ENCODE measurements at regions not wholly inside any gene's neighbourhood (a gene's known extent, or its start where the extent isn't known, plus 50 kb on each side); places are given as distances from the start of the nearest gene placed in this dataset.

- DNase-seq = no peak
These were observed 648.0 kb downstream of the IRX1 start for GRCh38 chr5:4243479-4244264.

DNA sequence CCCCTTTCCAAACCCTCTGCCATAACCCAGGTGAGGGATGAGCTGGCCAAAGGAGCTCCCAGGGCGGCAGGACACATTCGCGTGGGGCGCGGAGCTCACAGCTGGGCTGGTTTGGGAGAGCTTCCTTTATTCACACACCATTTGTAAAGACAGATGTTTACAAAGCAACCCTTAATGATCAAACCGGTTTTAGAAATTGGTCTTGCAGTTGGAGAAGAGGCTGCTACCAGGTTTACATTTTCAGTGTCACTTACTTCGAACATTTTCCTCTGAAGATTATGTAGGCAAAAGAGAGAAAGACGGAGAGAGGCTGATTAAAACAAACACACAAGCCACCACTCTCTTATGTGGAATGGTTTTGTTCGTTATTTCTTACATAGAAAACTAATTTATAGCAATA lies 648.7 kb downstream of the IRX1 start:
- DNase-seq = no peak

GRCh38 chr5:4245076-4245475 lies 649.4 kb downstream of the IRX1 start:
- DNase-seq = no peak

DNA sequence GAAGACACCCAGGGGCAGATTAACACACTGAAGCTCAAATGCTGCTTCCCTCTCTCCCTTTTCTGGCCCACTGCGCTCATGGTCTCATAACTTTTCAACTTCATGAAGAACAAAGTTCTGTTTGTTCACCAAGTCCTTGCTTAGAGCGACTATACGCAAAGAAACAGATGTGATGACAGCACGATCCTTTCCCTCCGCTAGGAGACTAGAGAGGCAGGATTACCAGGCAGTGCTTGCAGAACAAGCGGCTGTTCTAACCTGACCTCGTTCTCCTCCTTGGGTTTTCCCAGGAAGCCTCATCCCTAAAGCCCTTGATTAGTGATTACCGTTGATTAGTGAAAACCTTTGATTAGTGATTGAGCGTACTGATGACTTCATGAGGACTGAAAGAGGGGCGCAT lies 649.9 kb downstream of the IRX1 start:
- no peak for DNase-seq

GRCh38 chr5:4246447-4246846 lies 650.8 kb downstream of the IRX1 start:
- DNase-seq = no peak

GRCh38 chr5:4250254-4250653 lies 654.6 kb downstream of the IRX1 start:
- DNase-seq = no peak

DNA sequence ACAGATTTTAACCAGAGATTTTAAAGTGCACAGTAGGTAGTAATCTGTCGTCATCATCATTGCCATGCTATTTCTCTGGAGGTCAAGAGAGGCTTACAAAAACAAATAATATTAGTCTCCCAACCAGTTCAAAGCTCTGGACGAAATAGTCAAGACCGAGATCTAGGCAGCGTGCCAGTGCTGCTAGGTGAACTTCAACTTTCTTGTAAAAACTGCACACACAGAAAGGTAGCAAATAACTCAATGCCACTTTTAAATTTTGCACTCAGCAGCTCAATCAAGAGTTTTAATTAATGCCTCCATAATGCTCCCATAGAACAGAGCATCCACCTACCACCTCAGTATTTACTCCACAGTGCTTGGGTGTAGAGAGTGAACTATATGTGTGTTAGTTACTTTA lies 656.8 kb downstream of the IRX1 start:
- DNase-seq = no peak

DNA sequence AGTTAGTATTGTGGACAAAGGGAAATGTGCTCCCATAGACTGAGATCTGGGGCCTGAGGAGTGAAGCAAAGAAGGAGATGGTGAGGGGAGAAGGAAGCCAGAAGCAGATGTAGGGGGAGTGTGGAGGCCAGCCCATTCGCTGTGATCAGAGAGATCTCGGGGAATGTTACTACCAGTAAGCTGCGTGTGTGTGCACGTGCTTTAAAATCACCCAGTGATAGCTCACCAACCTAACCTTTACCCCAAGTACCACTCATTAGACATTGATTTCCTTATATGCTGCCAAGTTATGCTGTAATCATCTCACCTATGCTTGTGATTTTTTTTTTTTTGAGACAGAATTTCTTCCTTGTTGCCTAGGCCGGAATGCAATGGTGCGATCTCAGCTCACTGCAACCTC lies 659.1 kb downstream of the IRX1 start:
- DNase-seq = no peak

DNA sequence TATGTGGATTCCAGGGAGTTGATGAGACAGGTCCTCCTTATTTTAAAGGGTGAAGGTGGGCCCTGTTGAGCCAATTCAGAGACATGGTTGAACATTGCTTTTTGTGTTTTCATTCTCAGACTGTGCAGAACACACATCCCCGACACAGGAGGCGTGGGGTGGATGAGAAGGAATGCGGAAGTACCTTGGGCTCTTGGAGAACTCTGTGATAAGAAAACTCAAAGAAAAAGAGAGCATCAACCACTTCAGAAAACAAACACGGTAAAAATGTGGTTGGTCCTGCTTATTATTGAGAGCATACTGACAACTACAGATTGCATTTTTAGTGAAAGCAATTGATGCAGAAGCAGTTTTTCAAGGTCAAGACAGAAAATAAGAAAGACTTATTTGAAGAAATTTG lies 659.8 kb downstream of the IRX1 start:
- no peak for DNase-seq

DNA sequence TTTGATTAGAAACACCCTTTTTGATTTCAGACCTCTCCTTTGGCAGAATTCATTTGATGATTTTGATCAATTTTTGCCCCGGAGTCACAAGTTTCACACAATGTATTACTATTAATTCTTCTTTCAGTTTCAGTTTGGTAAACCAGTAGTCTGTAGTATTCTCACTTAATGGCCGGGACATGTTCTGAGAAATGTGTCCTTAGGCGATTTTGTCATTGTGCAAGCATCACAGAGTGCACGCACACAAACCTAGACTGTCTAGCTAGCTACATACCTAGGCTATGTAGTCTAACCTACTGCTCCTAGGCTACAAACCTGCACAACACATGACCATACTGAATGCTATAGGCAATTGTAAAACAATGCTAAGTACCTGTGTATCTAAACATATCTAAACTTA lies 662.5 kb downstream of the IRX1 start:
- no peak for DNase-seq

GRCh38 chr5:4271193-4271592 lies 675.6 kb downstream of the IRX1 start:
- no peak for DNase-seq

DNA sequence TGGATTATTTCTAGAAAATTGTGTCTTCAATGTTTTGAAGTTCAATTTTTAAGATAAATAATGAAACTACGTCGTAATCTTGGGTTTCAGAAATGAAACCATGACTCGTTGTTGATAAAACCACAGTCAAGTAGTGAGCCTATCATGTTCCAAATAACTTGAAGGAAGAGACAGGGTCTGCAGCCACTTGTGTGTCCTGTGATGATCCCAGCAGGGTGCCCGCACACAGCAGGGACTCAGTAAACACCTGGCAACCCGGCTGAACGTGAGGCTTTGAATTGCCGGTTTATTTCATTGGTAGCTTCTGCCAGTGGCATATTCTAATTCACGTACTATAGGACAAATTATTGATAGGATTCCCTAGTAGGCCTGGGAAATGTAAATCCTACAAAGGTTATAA lies 679.6 kb downstream of the IRX1 start:
- no peak for DNase-seq

DNA sequence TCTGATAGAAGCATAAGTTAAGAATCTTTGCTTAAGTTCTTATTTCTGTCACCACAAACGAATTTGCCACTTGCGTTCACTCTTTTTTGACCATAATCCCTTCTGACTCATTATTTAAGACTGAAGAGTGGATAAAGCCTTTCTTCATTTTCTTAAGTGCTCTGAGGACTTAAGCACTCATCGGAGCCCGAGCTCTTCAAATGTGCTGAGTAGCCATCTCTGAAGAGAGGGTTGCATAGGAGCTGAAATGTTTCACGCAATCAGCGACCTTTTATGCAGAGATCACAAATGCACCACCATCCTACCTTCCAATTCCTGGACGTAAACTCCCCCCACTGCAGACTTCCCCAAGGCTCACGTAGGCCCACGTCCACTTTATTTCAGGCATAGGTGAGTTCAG lies 699.2 kb downstream of the IRX1 start:
- no peak for DNase-seq

GRCh38 chr5:4295663-4296339 lies 700.2 kb downstream of the IRX1 start:
- no peak for DNase-seq

GRCh38 chr5:4306057-4306456 lies 710.4 kb downstream of the IRX1 start:
- DNase-seq = no peak

DNA sequence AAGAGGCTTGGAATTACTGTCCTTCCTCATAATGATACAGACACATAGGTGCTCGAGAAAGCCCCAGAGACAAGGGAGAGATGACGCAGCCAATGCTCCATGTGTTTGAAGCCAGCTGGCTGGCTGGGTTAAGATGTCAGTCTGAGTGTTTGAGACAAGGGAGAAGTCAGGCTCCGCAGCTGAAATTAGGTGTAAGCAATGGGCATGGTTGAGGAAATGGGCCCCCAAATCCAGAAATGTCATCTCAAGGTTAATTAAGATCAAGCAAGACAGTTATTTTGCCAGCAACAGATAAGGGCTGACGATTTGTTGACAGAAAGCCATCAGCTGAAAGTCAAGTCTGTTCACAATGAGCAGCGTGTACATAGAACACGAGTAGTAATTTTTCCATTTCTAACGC lies 713.4 kb downstream of the IRX1 start:
- DNase-seq = no peak

DNA sequence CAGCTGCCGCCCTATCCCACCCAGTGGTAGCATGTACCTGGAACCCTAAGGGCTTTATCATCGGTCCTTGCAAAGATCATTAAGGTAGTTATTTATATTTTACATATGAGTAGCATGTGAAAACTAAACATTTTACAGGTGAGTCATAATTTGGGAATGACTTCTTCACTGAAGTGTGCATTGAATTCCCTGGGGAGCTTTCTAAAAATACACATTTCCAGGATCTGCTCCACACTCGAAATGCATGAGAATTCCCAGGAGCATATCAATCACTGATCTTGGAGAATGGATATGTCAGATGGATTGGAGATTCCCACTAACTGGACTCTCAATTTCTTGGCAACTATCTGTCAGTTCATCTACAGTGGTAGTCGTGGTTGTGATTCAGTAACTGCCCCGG lies 717.5 kb downstream of the IRX1 start:
- DNase-seq = no peak

DNA sequence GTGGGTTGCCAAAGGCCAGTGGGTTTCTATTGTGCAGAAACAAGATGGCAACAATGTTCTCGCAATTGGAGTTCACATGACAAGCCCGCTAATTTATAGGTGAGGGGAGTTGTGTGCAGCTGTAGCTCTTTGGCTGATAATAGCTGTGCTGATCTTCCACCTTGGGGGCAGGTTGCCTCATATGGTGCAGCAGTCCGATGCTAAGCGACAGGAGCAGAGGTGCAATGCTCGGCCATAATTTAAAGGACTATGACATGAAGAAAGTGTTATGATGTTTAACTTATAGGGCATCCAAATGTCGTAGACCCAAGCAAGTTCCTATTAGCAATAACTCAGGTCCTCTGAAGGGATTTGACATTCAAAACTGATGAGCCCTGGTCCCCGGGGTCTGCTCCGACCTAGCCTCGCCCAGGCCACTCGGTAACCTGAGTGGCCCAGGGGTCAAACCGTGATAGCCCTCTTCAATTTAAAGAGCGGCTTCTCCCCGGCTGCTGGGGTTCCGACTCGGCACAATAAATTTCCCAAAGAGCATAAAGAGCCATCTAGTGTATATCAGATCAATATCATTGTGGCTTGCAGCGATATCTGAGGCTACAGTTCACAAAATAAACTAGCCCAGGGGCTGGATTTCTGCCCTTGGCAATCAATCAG lies 724.0 kb downstream of the IRX1 start:
- no peak for DNase-seq

DNA sequence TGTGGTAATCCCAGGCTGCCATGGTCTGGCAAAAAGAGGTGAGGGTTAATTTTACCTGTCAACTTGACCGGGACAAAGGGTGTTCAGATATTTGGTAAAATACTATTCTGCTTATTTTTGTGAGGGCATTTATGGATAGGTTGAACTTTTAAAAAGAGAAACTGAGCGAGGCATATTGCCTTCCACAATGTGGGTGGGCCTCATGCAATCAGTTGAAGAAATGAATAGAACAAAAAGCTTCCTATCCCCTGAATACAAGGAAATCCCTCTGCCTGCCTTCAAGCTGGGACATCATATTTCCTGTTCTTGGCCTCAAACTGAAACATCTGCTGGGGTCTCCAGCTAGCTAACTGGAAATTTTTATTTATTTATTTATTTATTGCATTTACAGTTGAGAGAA lies 734.7 kb downstream of the IRX1 start:
- DNase-seq = no peak

GRCh38 chr5:4335078-4335477 lies 739.4 kb downstream of the IRX1 start:
- no peak for DNase-seq

DNA sequence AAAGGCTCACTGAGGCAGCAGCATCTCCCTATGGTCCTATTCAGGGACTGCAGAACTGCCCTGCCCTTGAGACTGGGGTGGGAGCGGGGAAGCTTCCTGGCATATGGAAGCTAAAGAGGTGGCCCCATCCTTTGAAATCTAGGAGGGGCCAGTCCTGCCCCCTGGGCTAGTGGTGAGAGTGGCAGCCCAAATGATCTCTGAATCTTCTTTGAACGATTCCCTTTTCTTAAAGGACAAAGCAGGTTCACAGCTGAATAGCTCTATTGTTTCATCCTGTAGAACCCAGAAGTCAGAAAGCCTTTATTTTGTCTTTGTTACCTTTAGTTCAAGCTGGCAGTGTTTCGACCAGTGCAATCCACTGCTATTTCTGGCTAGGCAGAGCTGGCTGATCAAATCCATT lies 741.9 kb downstream of the IRX1 start:
- no peak for DNase-seq

DNA sequence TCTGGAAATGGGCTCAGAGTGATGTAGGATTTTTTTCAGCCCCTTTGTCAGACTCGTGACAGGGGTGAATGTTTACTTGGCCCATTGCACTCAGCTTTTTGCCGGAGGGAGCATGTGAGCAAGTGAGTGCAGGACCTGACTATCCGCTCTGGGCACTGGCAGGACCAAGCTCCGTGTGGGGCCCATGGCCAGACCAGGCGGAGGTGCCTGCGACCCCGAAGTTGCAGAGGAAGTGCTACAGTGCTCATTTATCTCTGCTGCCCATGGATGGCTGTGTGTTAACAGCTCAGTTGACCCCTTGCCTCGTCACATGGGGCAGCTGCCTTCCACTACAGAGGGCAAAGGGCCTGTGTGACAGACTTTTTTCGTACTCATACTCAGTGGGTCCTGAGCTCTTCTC lies 744.3 kb downstream of the IRX1 start:
- no peak for DNase-seq

- DNase-seq = no peak
These were observed 750.2 kb downstream of the IRX1 start for GRCh38 chr5:4345850-4346249.

- no peak for DNase-seq
These were observed 752.8 kb downstream of the IRX1 start for GRCh38 chr5:4348423-4348822.
